HCT116 (cell line): ENCODE measurements at regions not wholly inside any gene's neighbourhood (a gene's known extent, or its start where the extent isn't known, plus 50 kb on each side); places are given as distances from the start of the nearest gene placed in this dataset.

Source experiments
- ATAC-seq: fragments of 200-7000 bp; cut with Tn5 transposase; 2 replicates; pipeline ENCODE4 v1.9.1; 2020; ENCODE audit warnings: mild to moderate bottlenecking, moderate library complexity
- BruUV-seq: library from RNA; stranded (reverse); fragments of 400-500 nt; replicated peaks from 2 replicates; lab custom pipeline; 2021; lab: Mats Ljungman, UMichigan
- CTCF ChIA-PET: fragments of 300-600 bp; sonication (Branson Sonifier 250); formaldehyde crosslinking; loops from one replicate; lab custom pipeline; 2021; ENCODE audit warnings: antibody characterized with exemption; lab: Charles Lee
- POLR2A ChIA-PET: fragments of 300-600, 350-600 bp; sonication (Branson Sonifier 250); formaldehyde crosslinking; loops from one replicate; lab custom pipeline; 2021; ENCODE audit warnings: antibody characterized with exemption; lab: Charles Lee
- RAD21 ChIA-PET, 2 experiments: fragments of 300-600 bp; sonication (Branson Sonifier 250); formaldehyde crosslinking; loops; one replicate each; lab custom pipeline; 2023; ENCODE audit warnings: low total read pairs in 2 of 2; ENCODE audit not compliant: uncharacterized antibody in 2 of 2, unreplicated experiment in 2 of 2, low non-redundant PET in 1 of 2; lab: Charles Lee
- DNase-seq: peaks from one replicate; pipeline ENCODE4 v3.0.0-alpha.2; 2010; ENCODE audit warnings: low read depth, low spot score
- H2AFZ ChIP-seq: fragments of 200-600 bp; shearing (Covaris generic), sonication (generic); 2 replicates; pipeline ENCODE4 v1.6.1; 2017; ENCODE audit warnings: low read depth, mixed run types, mixed read lengths, antibody characterized with exemption, low read length; ENCODE audit not compliant: poor library complexity, severe bottlenecking
- H3K27ac ChIP-seq: 2 replicates; pipeline ENCODE4 v1.5.1; 2012; ENCODE audit warnings: low read depth, low read length
- H3K27me3 ChIP-seq: fragments of 200-600 bp; sonication (generic); 2 replicates; pipeline ENCODE4 v1.6.1; 2016; ENCODE audit warnings: mixed run types, low read length, mixed read lengths; ENCODE audit not compliant: insufficient read depth
- H3K36me3 ChIP-seq, 2 experiments: fragments of 200-500 bp in 1 of 2; fragments of 200-600 bp in 1 of 2; sonication (Bioruptor generic) in 1 of 2; sonication (generic) in 1 of 2; 2 replicates each; pipeline versions ENCODE4 v1.5.1 to v1.6.1; 2014 to 2016; ENCODE audit warnings: low read length in 2 of 2, inconsistent platforms in 1 of 2, mixed read lengths in 1 of 2, mixed run types in 1 of 2; ENCODE audit not compliant: insufficient read depth in 2 of 2, control insufficient read depth in 1 of 2
- H3K4me1 ChIP-seq, 2 experiments: fragments of 200-600 bp in 1 of 2; sonication (generic) in 1 of 2; 2 replicates each; pipeline versions ENCODE4 v1.5.1 to v1.6.1; 2012 to 2017; ENCODE audit warnings: low read length in 2 of 2, inconsistent platforms in 1 of 2, mild to moderate bottlenecking in 1 of 2, mixed read lengths in 1 of 2, mixed run types in 1 of 2, moderate library complexity in 1 of 2; ENCODE audit not compliant: insufficient read depth in 2 of 2, control insufficient read depth in 1 of 2
- H3K4me2 ChIP-seq: fragments of 200-600 bp; sonication (generic); 2 replicates; pipeline ENCODE4 v1.6.1; 2017; ENCODE audit warnings: mixed run types, low read length, mixed read lengths
- H3K4me3 ChIP-seq, 2 experiments: fragments of 200-600 bp in 1 of 2; sonication (generic) in 1 of 2; replicated peaks in 1 of 2; 2 replicates each; pipeline ENCODE4 v1.5.1; 2011 to 2016; ENCODE audit warnings: low read length in 2 of 2, control low read depth in 1 of 2, low read depth in 1 of 2, mild to moderate bottlenecking in 1 of 2, mixed read lengths in 1 of 2, mixed run types in 1 of 2
- H3K79me2 ChIP-seq: fragments of 200-600 bp; sonication (generic); 2 replicates; pipeline ENCODE4 v1.6.1; 2017; ENCODE audit warnings: mild to moderate bottlenecking, mixed run types, low read length, moderate library complexity, mixed read lengths; ENCODE audit not compliant: insufficient read depth
- H3K9ac ChIP-seq: fragments of 200-600 bp; sonication (generic); 2 replicates; pipeline ENCODE4 v1.6.1; 2016; ENCODE audit warnings: low read length, mixed read lengths
- H3K9me2 ChIP-seq: fragments of 200-600 bp; sonication (generic), shearing (Covaris generic); 2 replicates; pipeline ENCODE4 v1.6.1; 2017; ENCODE audit warnings: mixed run types, mild to moderate bottlenecking, moderate library complexity; ENCODE audit not compliant: insufficient read depth
- H3K9me3 ChIP-seq, 2 experiments: fragments of 200-500 bp in 1 of 2; fragments of 200-600 bp in 1 of 2; sonication (Bioruptor generic) in 1 of 2; sonication (generic) in 1 of 2; 2 replicates each; pipeline ENCODE4 v1.6.1; 2014 to 2017; ENCODE audit warnings: low read length in 2 of 2, mixed read lengths in 2 of 2, inconsistent platforms in 1 of 2, low read depth in 1 of 2, mild to moderate bottlenecking in 1 of 2, mixed run types in 1 of 2, moderate library complexity in 1 of 2; ENCODE audit not compliant: control insufficient read depth in 1 of 2, insufficient read depth in 1 of 2
- H4K20me1 ChIP-seq: fragments of 200-600 bp; sonication (generic), shearing (Covaris generic); 2 replicates; pipeline ENCODE4 v1.6.1; 2017; ENCODE audit warnings: mixed run types, mild to moderate bottlenecking, moderate library complexity; ENCODE audit not compliant: insufficient read depth
- CBX3 ChIP-seq: IDR thresholded peaks from 2 replicates; pipeline ENCODE4 v1.6.1; 2012; ENCODE audit warnings: low read depth
- CEBPB ChIP-seq: IDR thresholded peaks from 2 replicates; pipeline ENCODE4 v1.6.1; 2012; ENCODE audit warnings: low read depth
- EGR1 ChIP-seq: IDR thresholded peaks from 2 replicates; pipeline ENCODE4 v1.6.1; 2012; ENCODE audit warnings: low read depth
- ELF1 ChIP-seq: IDR thresholded peaks from 2 replicates; pipeline ENCODE4 v1.6.1; 2012; ENCODE audit warnings: low read depth, borderline replicate concordance
- EZH2 ChIP-seq: fragments of 200-600 bp; sonication (generic); IDR thresholded peaks from 2 replicates; pipeline ENCODE4 v1.6.1; 2017; ENCODE audit warnings: antibody characterized with exemption, mixed run types
- FOSL1 ChIP-seq: IDR thresholded peaks from 2 replicates; pipeline ENCODE4 v1.6.1; 2012; ENCODE audit warnings: low read depth
- JUND ChIP-seq: IDR thresholded peaks from 2 replicates; pipeline ENCODE4 v1.6.1; 2012
- POLR2AphosphoS5 ChIP-seq: IDR thresholded peaks from 2 replicates; pipeline ENCODE4 v1.6.1; 2011; ENCODE audit warnings: mild to moderate bottlenecking, low read depth, low read length, moderate library complexity
- RAD21 ChIP-seq: IDR thresholded peaks from 2 replicates; pipeline ENCODE4 v1.6.1; 2012; ENCODE audit warnings: low read depth, mild to moderate bottlenecking
- SP1 ChIP-seq: IDR thresholded peaks from 2 replicates; pipeline ENCODE4 v1.6.1; 2012; ENCODE audit warnings: low read depth
- SRF ChIP-seq: IDR thresholded peaks from 2 replicates; pipeline ENCODE4 v1.6.1; 2012; ENCODE audit warnings: low read depth
- YY1 ChIP-seq: IDR thresholded peaks from 2 replicates; pipeline ENCODE4 v1.6.1; 2011; ENCODE audit warnings: low read length, low read depth, moderate library complexity, mild to moderate bottlenecking; ENCODE audit not compliant: insufficient replicate concordance; ENCODE audit errors: extremely low read depth
- ZFX ChIP-seq: fragments of 450-650 bp; IDR thresholded peaks from 2 replicates; pipeline ENCODE4 v1.6.1; 2017
- intact Hi-C: fragments of 100-400 bp; cut with micrococcal nuclease; formaldehyde crosslinking; loops from 2 replicates; pipeline ENCODE4 v1.10.0; 2022
- TF ChIP-seq, protein P1 (sequence below), 3 experiments: fragments of 200-600 bp in 1 of 3; sonication (generic) in 1 of 3; IDR thresholded peaks in 2 of 3; conservative IDR thresholded peaks in 1 of 3; 2 replicates each; pipeline ENCODE4 v1.5.1; 2012 to 2017; ENCODE audit warnings: low read depth in 2 of 3, low read length in 2 of 3, antibody characterized with exemption in 1 of 3, borderline replicate concordance in 1 of 3, control low read depth in 1 of 3, mild to moderate bottlenecking in 1 of 3, mixed read lengths in 1 of 3, mixed run types in 1 of 3, moderate library complexity in 1 of 3; ENCODE audit not compliant: insufficient read depth in 1 of 3
- TF ChIP-seq, protein P2 (sequence below): IDR thresholded peaks from 2 replicates; pipeline ENCODE4 v1.6.1; 2012

DNA sequence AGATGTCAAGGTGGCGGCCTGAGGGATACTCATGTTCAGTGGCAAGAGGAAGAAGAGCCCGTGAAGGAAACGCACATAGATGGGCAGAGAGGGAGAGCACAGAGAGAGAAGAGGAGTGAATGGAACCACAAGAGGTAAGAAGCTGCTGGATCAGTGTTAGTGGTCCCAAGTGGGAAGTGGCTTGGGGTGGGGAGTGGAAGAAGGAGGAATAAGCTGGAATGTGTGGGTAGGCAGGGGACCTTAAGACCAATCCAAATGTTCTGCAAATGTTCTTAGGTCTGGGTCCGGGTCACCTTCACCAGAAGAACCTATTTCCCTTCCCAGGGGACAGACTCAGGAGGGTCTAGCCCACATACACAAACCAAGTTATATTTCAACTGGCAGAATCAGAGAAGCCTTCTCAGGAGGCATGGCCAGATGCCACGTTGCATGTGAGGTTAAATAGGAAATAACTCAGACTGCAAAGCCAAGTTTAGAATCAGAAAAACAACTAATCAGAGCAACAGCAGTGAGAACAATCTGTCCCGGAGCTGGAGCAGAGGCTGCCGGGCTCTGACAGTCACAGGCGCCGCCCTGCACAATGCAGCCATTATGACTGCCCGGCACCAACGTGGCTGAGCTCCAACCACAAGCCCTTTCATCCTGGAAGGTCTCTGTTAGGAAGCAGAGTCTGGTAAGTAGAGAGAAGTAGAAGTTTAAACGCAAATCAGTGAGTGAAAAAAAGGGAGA lies 78.6 kb upstream of the ARMC3 start:
- POLR2A ChIA-PET = no interaction called here
- TF ChIP-seq, protein P1, sequence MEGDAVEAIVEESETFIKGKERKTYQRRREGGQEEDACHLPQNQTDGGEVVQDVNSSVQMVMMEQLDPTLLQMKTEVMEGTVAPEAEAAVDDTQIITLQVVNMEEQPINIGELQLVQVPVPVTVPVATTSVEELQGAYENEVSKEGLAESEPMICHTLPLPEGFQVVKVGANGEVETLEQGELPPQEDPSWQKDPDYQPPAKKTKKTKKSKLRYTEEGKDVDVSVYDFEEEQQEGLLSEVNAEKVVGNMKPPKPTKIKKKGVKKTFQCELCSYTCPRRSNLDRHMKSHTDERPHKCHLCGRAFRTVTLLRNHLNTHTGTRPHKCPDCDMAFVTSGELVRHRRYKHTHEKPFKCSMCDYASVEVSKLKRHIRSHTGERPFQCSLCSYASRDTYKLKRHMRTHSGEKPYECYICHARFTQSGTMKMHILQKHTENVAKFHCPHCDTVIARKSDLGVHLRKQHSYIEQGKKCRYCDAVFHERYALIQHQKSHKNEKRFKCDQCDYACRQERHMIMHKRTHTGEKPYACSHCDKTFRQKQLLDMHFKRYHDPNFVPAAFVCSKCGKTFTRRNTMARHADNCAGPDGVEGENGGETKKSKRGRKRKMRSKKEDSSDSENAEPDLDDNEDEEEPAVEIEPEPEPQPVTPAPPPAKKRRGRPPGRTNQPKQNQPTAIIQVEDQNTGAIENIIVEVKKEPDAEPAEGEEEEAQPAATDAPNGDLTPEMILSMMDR (IDR thresholded peaks at IDR 0.05 in 2 of 3, conservative IDR thresholded peaks at IDR 0.05 in 1 of 3; ENCODE audit: borderline replicate concordance in 1 of 3, insufficient read depth in 1 of 3, low read depth in 2 of 3, low read length in 2 of 3) = no peak
- TF ChIP-seq CBX3 (no peak), EGR1 (no peak), RAD21 (no peak)
- TF ChIP-seq, all 23 proteins: peak for 0
- Histone ChIP-seq H3K27ac (no peak overlapping the region), H3K4me3 (no peak overlapping the region), H3K9me3 (no peaks in the 10 kb centered on the region), H3K36me3 (no peaks in the 10 kb centered on the region), H4K20me1 (no peaks in the 10 kb centered on the region), H3K9me2 (no peaks in the 10 kb centered on the region), H3K4me1 (peaks cover 0 to 5% of the 10 kb centered on the region in 2 experiments; a peak in 2 of 4 replicates), H2AFZ (peak overlapping the region; percentile 56), H3K79me2 (no peaks in the 10 kb centered on the region), H3K4me2 (peak overlapping the region; percentile 18), H3K9ac (no peak overlapping the region), H3K27me3 (no peaks in the 10 kb centered on the region)
- ATAC-seq = peak; percentile 61; the same call in 1 of the 2 replicates
- ChIA-PET CTCF (no interaction called here), RAD21 (no interaction called here)
- DNase-seq = no peak
- intact Hi-C loops = no loop called here
- BruUV-seq = no TSS peak

DNA sequence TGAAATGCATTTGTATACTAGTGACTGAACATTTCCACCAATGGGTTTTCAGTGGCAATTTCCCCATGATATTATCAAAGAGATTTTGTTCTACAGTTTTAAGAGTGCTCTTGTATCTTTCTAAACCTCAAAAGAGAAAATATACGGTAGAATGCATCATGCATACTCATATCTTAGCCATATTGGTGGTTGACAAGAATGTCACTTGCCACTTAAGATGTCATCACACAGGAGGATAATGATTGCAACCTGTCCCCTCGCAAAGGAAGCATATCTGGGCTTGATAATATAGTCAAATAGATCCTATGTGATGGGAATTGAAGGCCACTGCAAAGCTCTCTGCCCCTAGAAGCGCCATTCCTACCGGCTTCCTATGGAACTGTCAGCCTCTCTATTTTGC lies 79.3 kb upstream of the ARMC3 start:
- DNase-seq (no peak), ATAC-seq (no peak)
- H2AFZ ChIP-seq = no peak overlapping the region
- H3K9me2 ChIP-seq = no peaks in the 10 kb centered on the region
- no peaks in the 10 kb centered on the region for H3K9me3 ChIP-seq
- H4K20me1 ChIP-seq = no peaks in the 10 kb centered on the region
- peaks cover 0 to 5% of the 10 kb centered on the region in 2 experiments; a peak in 2 of 4 replicates for H3K4me1 ChIP-seq
- no peak overlapping the region for H3K27ac ChIP-seq
- no peaks in the 10 kb centered on the region for H3K27me3 ChIP-seq
- ChIA-PET CTCF (no interaction called here), POLR2A (no interaction called here), RAD21 (no interaction called here)
- no peaks in the 10 kb centered on the region for H3K79me2 ChIP-seq
- BruUV-seq = no TSS peak
- no peak overlapping the region for H3K9ac ChIP-seq
- no peak overlapping the region for H3K4me2 ChIP-seq
- no peaks in the 10 kb centered on the region for H3K36me3 ChIP-seq
- intact Hi-C loops = no loop called here
- no peak overlapping the region for H3K4me3 ChIP-seq
- TF ChIP-seq, protein P1 (IDR thresholded peaks at IDR 0.05 in 2 of 3, conservative IDR thresholded peaks at IDR 0.05 in 1 of 3; ENCODE audit: borderline replicate concordance in 1 of 3, insufficient read depth in 1 of 3, low read depth in 2 of 3, low read length in 2 of 3) = no peak
- TF ChIP-seq SRF (no peak), FOSL1 (no peak), RAD21 (no peak), ZFX (no peak), CBX3 (no peak), EZH2 (no peak), JUND (no peak), SP1 (no peak), YY1 (no peak), ELF1 (no peak), CEBPB (no peak), POLR2AphosphoS5 (no peak)
- TF ChIP-seq, protein P2, sequence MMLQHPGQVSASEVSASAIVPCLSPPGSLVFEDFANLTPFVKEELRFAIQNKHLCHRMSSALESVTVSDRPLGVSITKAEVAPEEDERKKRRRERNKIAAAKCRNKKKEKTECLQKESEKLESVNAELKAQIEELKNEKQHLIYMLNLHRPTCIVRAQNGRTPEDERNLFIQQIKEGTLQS = no peak
